SKM-1 treated with dmso at 0.1 percent for 144 hours (cell line): ENCODE measurements at regions not wholly inside any gene's neighbourhood (a gene's known extent, or its start where the extent isn't known, plus 50 kb on each side); places are given as distances from the start of the nearest gene placed in this dataset.

Experiments used
- DNase-seq: peaks from one replicate; lab custom pipeline; 2025; ENCODE audit not compliant: unreplicated experiment; lab: John Stamatoyannopoulos, UW

GRCh38 chr10:54869022-54869421, 68.0 kb upstream of the PCDH15 start:
- no peak for DNase-seq

DNA sequence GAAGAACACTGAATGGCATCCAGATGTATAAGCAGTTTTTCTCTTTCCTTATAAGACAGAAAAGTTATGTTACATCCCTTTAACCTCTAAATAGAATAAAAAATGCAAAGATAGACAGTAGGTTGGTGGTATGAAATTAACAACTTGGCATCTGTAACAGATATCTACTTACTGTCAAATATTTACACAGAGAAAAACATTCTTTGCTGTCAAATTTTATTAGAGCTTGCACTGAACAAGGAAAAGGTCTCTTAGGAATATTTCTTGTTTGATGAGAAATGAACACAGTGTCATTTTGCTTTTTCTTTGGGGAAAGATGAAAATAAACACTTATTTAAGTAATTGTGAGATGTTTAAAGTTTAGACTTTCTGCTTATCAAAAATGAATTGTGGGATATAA, 65.6 kb upstream of the PCDH15 start:
- DNase-seq: no peak

GRCh38 chr10:54854843-54855242, 53.8 kb upstream of the PCDH15 start:
- no peak for DNase-seq

GRCh38 chr10:54854389-54854788, 53.4 kb upstream of the PCDH15 start:
- DNase-seq: no peak

DNA sequence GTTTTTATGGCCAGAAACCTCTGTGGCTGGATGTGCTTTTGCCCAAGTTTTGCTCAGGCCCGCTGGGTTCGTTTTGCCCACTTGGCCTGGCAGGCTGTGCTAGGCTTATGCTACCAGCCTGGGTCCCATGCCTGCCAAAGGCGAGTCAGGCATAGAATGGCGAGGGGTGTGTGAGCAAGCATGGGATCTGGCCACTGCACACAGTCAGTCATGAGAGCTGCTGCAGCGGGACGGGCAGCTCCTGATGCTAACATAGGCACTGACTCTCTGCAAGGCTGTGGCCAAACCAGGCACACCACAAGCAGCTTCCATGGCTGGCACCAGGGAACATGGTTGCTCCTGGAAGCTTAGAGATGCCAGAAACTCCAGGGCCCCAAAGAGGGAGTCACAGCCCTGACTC, 52.9 kb upstream of the PCDH15 start:
- no peak for DNase-seq
